Naive thymus-derived CD4-positive, alpha-beta T cell (primary cell): ENCODE measurements at regions not wholly inside any gene's neighbourhood (a gene's known extent, or its start where the extent isn't known, plus 50 kb on each side); places are given as distances from the start of the nearest gene placed in this dataset.

ENCODE experiments used
- ATAC-seq: fragments of 150-1000 bp; cut with Tn5 transposase; 2 replicates; pipeline ENCODE4 v1.10.0; 2021; ENCODE audit warnings: mild to moderate bottlenecking, moderate library complexity
- CTCF ChIA-PET: fragments of 350-600 bp; sonication (Branson Sonifier 250); formaldehyde crosslinking; loops from one replicate; lab custom pipeline; 2021; ENCODE audit warnings: antibody characterized with exemption; lab: Charles Lee
- POLR2A ChIA-PET: fragments of 350-600 bp; sonication (Branson Sonifier 250); formaldehyde crosslinking; loops from one replicate; lab custom pipeline; 2021; ENCODE audit warnings: antibody characterized with exemption, inconsistent platforms; lab: Charles Lee
- DNase-seq, 9 donors: peaks; one replicate each; pipeline versions ENCODE4 v3.0.0 to v3.0.0-alpha.2; 2020 to 2022; ENCODE audit warnings: mixed read lengths in 1 of 9
- H3K27ac ChIP-seq: one replicate; pipeline ENCODE4 v1.7.0; 2013; ENCODE audit warnings: mild to moderate bottlenecking, low read depth, low read length, moderate library complexity
- H3K27me3 ChIP-seq, 2 donors: one replicate each; pipeline ENCODE4 v1.7.0; 2013; ENCODE audit warnings: low read length in 2 of 2, mild to moderate bottlenecking in 2 of 2, moderate library complexity in 2 of 2; ENCODE audit not compliant: control insufficient read depth in 2 of 2, insufficient read depth in 2 of 2
- H3K36me3 ChIP-seq, 3 experiments: 1 replicate in 2 of 3; 2 replicates in 1 of 3; pipeline ENCODE4 v1.7.0; 2013; ENCODE audit warnings: low read length in 3 of 3, mild to moderate bottlenecking in 3 of 3, moderate library complexity in 1 of 3; ENCODE audit not compliant: insufficient read depth in 3 of 3, control insufficient read depth in 2 of 3
- H3K4me1 ChIP-seq, 2 donors: one replicate each; pipeline ENCODE4 v1.7.0; 2013; ENCODE audit warnings: low read length in 2 of 2, mild to moderate bottlenecking in 2 of 2, moderate library complexity in 1 of 2; ENCODE audit not compliant: control insufficient read depth in 2 of 2, insufficient read depth in 2 of 2
- H3K4me3 ChIP-seq: 2 replicates; pipeline ENCODE4 v1.7.0; 2013; ENCODE audit warnings: mild to moderate bottlenecking, low read length
- H3K9me3 ChIP-seq, 3 experiments: 1 replicate in 2 of 3; 2 replicates in 1 of 3; pipeline ENCODE4 v1.7.0; 2013; ENCODE audit warnings: low read length in 3 of 3; ENCODE audit not compliant: control insufficient read depth in 2 of 3
- H3K27ac Mint-ChIP-seq, 9 donors: one replicate each; pipeline ENCODE4 v1.8.0; 2020 to 2022; ENCODE audit warnings: mixed read lengths in 9 of 9, mild to moderate bottlenecking in 8 of 9, moderate library complexity in 5 of 9, inconsistent platforms in 2 of 9
- H3K27me3 Mint-ChIP-seq, 5 donors: one replicate each; pipeline ENCODE4 v1.8.0; 2021 to 2022; ENCODE audit warnings: mixed read lengths in 5 of 5, mild to moderate bottlenecking in 1 of 5
- H3K36me3 Mint-ChIP-seq, 5 donors: one replicate each; pipeline ENCODE4 v1.8.0; 2020 to 2022; ENCODE audit warnings: mixed read lengths in 5 of 5, mild to moderate bottlenecking in 3 of 5, inconsistent platforms in 1 of 5
- H3K4me1 Mint-ChIP-seq, 7 donors: one replicate each; pipeline ENCODE4 v1.8.0; 2020 to 2022; ENCODE audit warnings: mixed read lengths in 7 of 7, mild to moderate bottlenecking in 3 of 7, inconsistent platforms in 1 of 7
- H3K4me3 Mint-ChIP-seq, 10 donors: one replicate each; pipeline ENCODE4 v1.8.0; 2020 to 2022; ENCODE audit warnings: mild to moderate bottlenecking in 10 of 10, mixed read lengths in 10 of 10, moderate library complexity in 6 of 10, inconsistent platforms in 2 of 10
- H3K9me3 Mint-ChIP-seq, 11 donors: one replicate each; pipeline ENCODE4 v1.8.0; 2020 to 2022; ENCODE audit warnings: mixed read lengths in 11 of 11, mild to moderate bottlenecking in 4 of 11, inconsistent platforms in 1 of 11, moderate library complexity in 1 of 11
- intact Hi-C, 2 donors: fragments of 100-400 bp; cut with micrococcal nuclease; formaldehyde crosslinking; loops; one replicate each; pipeline ENCODE4 v1.15.1; 2023

GRCh38 chr6:18997375-18997826 is 610.3 kb downstream of the RNF144B start:
- Histone ChIP-seq H3K9me3 (no peaks in the 10 kb centered on the region), H3K27me3 (no peaks in the 10 kb centered on the region), H3K4me1 (no peaks in the 10 kb centered on the region), H3K4me3 (no peak overlapping the region), H3K36me3 (no peaks in the 10 kb centered on the region), H3K27ac (no peak overlapping the region)
- Mint-ChIP-seq H3K4me1 (no peaks in the 10 kb centered on the region), H3K9me3 (peaks cover 0 to 20% (median 7%) of the 10 kb centered on the region in 11 donors), H3K27ac (no peak overlapping the region), H3K27me3 (no peaks in the 10 kb centered on the region), H3K36me3 (no peaks in the 10 kb centered on the region), H3K4me3 (no peak overlapping the region)
- ChIA-PET POLR2A (no interaction called here), CTCF (no interaction called here)
- ATAC-seq (no peak), DNase-seq (no peak)
- intact Hi-C loops, result no loop called here

DNA sequence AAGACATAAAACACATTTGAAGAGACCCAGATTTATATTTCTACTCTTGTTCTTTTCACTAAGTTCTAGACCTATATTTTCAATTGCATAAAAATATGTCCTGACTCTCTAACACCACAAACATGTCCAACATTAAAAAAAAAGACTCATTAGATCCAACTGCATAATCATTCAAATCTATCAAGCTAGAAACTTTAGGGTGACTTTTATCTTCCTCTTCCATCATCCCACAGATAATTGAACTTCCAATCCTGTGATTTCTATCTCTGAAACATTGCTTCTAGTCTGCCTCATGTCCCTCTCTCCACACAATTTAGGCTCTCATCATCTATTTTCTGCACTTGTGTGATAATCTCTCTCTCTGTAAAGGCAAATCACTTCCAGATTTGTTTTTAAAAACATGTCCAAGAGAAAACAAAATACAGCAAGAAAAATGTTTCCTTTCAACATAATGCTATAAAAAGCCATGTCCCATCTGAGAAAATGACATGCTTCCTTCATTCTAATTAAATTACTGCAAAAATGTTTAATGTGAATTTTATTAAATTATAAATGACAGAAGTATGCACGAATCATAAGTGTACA is 615.9 kb downstream of the RNF144B start:
- intact Hi-C loops, result no loop called here
- Histone ChIP-seq H3K27ac (no peak overlapping the region), H3K9me3 (no peaks in the 10 kb centered on the region), H3K27me3 (no peaks in the 10 kb centered on the region), H3K4me3 (no peak overlapping the region), H3K4me1 (no peaks in the 10 kb centered on the region), H3K36me3 (no peaks in the 10 kb centered on the region)
- Mint-ChIP-seq H3K4me1 (no peaks in the 10 kb centered on the region), H3K36me3 (no peaks in the 10 kb centered on the region), H3K4me3 (no peak overlapping the region), H3K27me3 (no peaks in the 10 kb centered on the region), H3K27ac (no peak overlapping the region), H3K9me3 (peaks cover 0 to 12% (median 0%) of the 10 kb centered on the region in 11 donors)
- CTCF ChIA-PET, result no interaction called here
- ATAC-seq (no peak), DNase-seq (no peak)
- POLR2A ChIA-PET, result no interaction called here

- H3K36me3 Mint-ChIP-seq, result no peaks in the 10 kb centered on the region
- intact Hi-C loops, result no loop called here
- ATAC-seq (no peak), DNase-seq (no peak)
- peaks cover 0 to 8% (median 0%) of the 10 kb centered on the region in 11 donors for H3K9me3 Mint-ChIP-seq
- CTCF ChIA-PET, result no interaction called here
- Histone ChIP-seq H3K36me3 (no peaks in the 10 kb centered on the region), H3K27ac (no peak overlapping the region), H3K4me1 (no peaks in the 10 kb centered on the region), H3K4me3 (no peak overlapping the region), H3K27me3 (no peaks in the 10 kb centered on the region), H3K9me3 (no peaks in the 10 kb centered on the region)
- no peak overlapping the region for H3K27ac Mint-ChIP-seq
- no peaks in the 10 kb centered on the region for H3K27me3 Mint-ChIP-seq
- no peak overlapping the region for H3K4me3 Mint-ChIP-seq
- H3K4me1 Mint-ChIP-seq, result no peaks in the 10 kb centered on the region
- POLR2A ChIA-PET, result no interaction called here
Observed at GRCh38 chr6:19004176-19004575, 617.0 kb downstream of the RNF144B start.

GRCh38 chr6:19009769-19010168 is 622.6 kb downstream of the RNF144B start:
- Histone ChIP-seq H3K4me1 (no peaks in the 10 kb centered on the region), H3K27ac (no peak overlapping the region), H3K9me3 (no peaks in the 10 kb centered on the region), H3K27me3 (no peaks in the 10 kb centered on the region), H3K4me3 (no peak overlapping the region), H3K36me3 (no peaks in the 10 kb centered on the region)
- H3K4me3 Mint-ChIP-seq, result no peak overlapping the region
- peaks cover 0 to 5% (median 0%) of the 10 kb centered on the region in 11 donors for H3K9me3 Mint-ChIP-seq
- no peak overlapping the region for H3K27ac Mint-ChIP-seq
- CTCF ChIA-PET, result no interaction called here
- DNase-seq (no peak), ATAC-seq (no peak)
- H3K27me3 Mint-ChIP-seq, result no peaks in the 10 kb centered on the region
- H3K36me3 Mint-ChIP-seq, result no peaks in the 10 kb centered on the region
- POLR2A ChIA-PET, result no interaction called here
- intact Hi-C loops, result no loop called here
- H3K4me1 Mint-ChIP-seq, result no peaks in the 10 kb centered on the region

DNA sequence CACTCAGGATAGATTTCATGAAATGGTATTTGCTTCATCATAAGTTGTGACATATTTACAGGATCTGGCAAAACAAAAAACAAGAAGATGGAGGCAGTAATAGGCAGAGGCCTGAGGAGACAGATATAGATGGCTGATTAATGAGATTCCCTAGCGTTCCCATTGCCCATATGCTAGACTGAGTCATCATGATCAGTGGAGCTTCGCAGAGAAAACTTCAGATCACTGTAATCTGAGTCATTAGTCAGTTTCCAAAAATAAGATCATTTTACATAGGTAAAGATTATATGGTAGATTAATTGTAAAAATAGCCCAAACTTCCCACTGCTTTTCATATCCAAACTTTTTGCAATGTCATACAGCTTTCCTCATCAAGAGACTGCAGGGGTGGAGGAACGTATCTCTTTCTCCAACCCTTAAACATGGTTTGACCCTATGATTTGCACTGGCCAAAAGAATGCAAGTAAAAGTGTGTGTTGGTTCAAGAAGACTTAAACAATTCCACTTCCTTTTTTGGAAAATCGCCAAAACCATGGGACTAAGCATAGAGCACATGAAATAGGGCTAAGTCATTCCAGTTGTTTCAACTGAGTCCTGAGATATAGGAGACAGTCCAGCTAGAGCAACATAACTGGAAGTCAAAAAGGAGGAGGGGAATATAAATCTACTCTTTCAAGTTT is 626.0 kb downstream of the RNF144B start:
- Mint-ChIP-seq H3K27ac (no peak overlapping the region), H3K9me3 (peaks cover 0 to 5% (median 0%) of the 10 kb centered on the region in 11 donors), H3K36me3 (no peaks in the 10 kb centered on the region), H3K4me3 (no peak overlapping the region), H3K4me1 (no peaks in the 10 kb centered on the region), H3K27me3 (no peaks in the 10 kb centered on the region)
- CTCF ChIA-PET, result no interaction called here
- POLR2A ChIA-PET, result no interaction called here
- no peak for ATAC-seq
- H3K36me3 ChIP-seq, result no peaks in the 10 kb centered on the region
- H3K27me3 ChIP-seq, result no peaks in the 10 kb centered on the region
- DNase-seq, result no peak
- H3K27ac ChIP-seq, result no peak overlapping the region
- H3K4me3 ChIP-seq, result no peak overlapping the region
- no peaks in the 10 kb centered on the region for H3K9me3 ChIP-seq
- H3K4me1 ChIP-seq, result no peaks in the 10 kb centered on the region
- intact Hi-C loops, result no loop called here

DNA sequence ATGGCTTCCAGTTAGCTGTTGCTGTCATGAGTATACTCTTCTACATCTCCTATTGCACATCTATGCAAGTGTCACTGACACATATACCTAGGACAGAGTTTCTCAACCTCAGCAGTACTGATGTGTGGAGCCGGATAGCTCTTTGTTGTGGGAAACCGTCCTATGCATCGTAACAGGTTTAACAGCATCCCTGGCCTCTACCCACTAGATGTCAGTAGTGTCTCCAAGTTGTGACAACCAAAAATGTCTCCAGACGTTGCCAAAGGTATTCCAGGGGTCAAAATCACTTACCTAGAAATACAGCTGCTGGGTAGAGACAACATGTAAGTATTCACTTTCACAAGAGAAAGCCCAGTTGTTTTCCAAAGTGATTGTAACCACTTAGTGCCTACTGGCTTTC is 637.6 kb downstream of the RNF144B start:
- intact Hi-C loops, result no loop called here
- H3K4me1 ChIP-seq, result no peaks in the 10 kb centered on the region
- Mint-ChIP-seq H3K27ac (no peak overlapping the region), H3K4me3 (no peak overlapping the region), H3K4me1 (no peaks in the 10 kb centered on the region), H3K27me3 (peaks cover 0 to 4% (median 0%) of the 10 kb centered on the region in 5 donors), H3K9me3 (peaks cover 0 to 13% (median 2%) of the 10 kb centered on the region in 11 donors), H3K36me3 (no peaks in the 10 kb centered on the region)
- POLR2A ChIA-PET, result no interaction called here
- H3K36me3 ChIP-seq, result no peaks in the 10 kb centered on the region
- H3K27me3 ChIP-seq, result no peaks in the 10 kb centered on the region
- no peaks in the 10 kb centered on the region for H3K9me3 ChIP-seq
- ATAC-seq, result no peak
- CTCF ChIA-PET, result no interaction called here
- H3K4me3 ChIP-seq, result no peak overlapping the region
- DNase-seq, result no peak
- no peak overlapping the region for H3K27ac ChIP-seq

- Mint-ChIP-seq H3K36me3 (no peaks in the 10 kb centered on the region), H3K9me3 (peaks cover 0 to 13% (median 3%) of the 10 kb centered on the region in 11 donors), H3K27ac (no peak overlapping the region), H3K4me3 (no peak overlapping the region), H3K27me3 (peaks cover 0 to 4% (median 0%) of the 10 kb centered on the region in 5 donors), H3K4me1 (no peaks in the 10 kb centered on the region)
- intact Hi-C loops, result no loop called here
- no peak overlapping the region for H3K4me3 ChIP-seq
- DNase-seq, result no peak
- no peak for ATAC-seq
- ChIA-PET POLR2A (no interaction called here), CTCF (no interaction called here)
- no peaks in the 10 kb centered on the region for H3K27me3 ChIP-seq
- no peaks in the 10 kb centered on the region for H3K4me1 ChIP-seq
- H3K36me3 ChIP-seq, result no peaks in the 10 kb centered on the region
- no peaks in the 10 kb centered on the region for H3K9me3 ChIP-seq
- no peak overlapping the region for H3K27ac ChIP-seq
Observed at GRCh38 chr6:19028201-19028600, 641.1 kb downstream of the RNF144B start.
